CD4-positive, alpha-beta T cell treated with Interleukin-10 for 1 hour (primary cell): ENCODE measurements at regions not wholly inside any gene's neighbourhood (a gene's known extent, or its start where the extent isn't known, plus 50 kb on each side); places are given as distances from the start of the nearest gene placed in this dataset.

Experiments used
- DNase-seq: peaks from one replicate; pipeline ENCODE4 v3.0.0-alpha.2; 2020

- DNase-seq = no peak
Measured at GRCh38 chr17:70230850-70231640, 61.7 kb downstream of the KCNJ2 start.

GRCh38 chr17:70232466-70232865 lies 63.1 kb downstream of the KCNJ2 start:
- no peak for DNase-seq

GRCh38 chr17:70235252-70235651 lies 65.9 kb downstream of the KCNJ2 start:
- no peak for DNase-seq

- DNase-seq = no peak
Measured at GRCh38 chr17:70238228-70238627, 68.9 kb downstream of the KCNJ2 start.

GRCh38 chr17:70238646-70239045 lies 69.3 kb downstream of the KCNJ2 start:
- DNase-seq = no peak

GRCh38 chr17:70239391-70239826 lies 70.1 kb downstream of the KCNJ2 start:
- no peak for DNase-seq

- DNase-seq = no peak
Measured at GRCh38 chr17:70241071-70241470, 71.7 kb downstream of the KCNJ2 start.

GRCh38 chr17:70242781-70243437 lies 73.6 kb downstream of the KCNJ2 start:
- DNase-seq = no peak

GRCh38 chr17:70251706-70252105 lies 82.4 kb downstream of the KCNJ2 start:
- DNase-seq = no peak

GRCh38 chr17:70254735-70255460 lies 85.6 kb downstream of the KCNJ2 start:
- no peak for DNase-seq

GRCh38 chr17:70256751-70257150 lies 87.4 kb downstream of the KCNJ2 start:
- no peak for DNase-seq

- DNase-seq = no peak
Measured at GRCh38 chr17:70258465-70258864, 89.1 kb downstream of the KCNJ2 start.

- no peak for DNase-seq
Measured at GRCh38 chr17:70259400-70259799, 90.1 kb downstream of the KCNJ2 start.

- DNase-seq = no peak
Measured at GRCh38 chr17:70261170-70261569, 91.8 kb downstream of the KCNJ2 start.

- no peak for DNase-seq
Measured at GRCh38 chr17:70265471-70265870, 96.1 kb downstream of the KCNJ2 start.

- DNase-seq = no peak
Measured at GRCh38 chr17:70266394-70266793, 97.1 kb downstream of the KCNJ2 start.

- DNase-seq = no peak
Measured at GRCh38 chr17:70268383-70268782, 99.1 kb downstream of the KCNJ2 start.

GRCh38 chr17:70270554-70270953 lies 101.2 kb downstream of the KCNJ2 start:
- DNase-seq = no peak

- no peak for DNase-seq
Measured at GRCh38 chr17:70271200-70271599, 101.9 kb downstream of the KCNJ2 start.

GRCh38 chr17:70271672-70272071 lies 102.3 kb downstream of the KCNJ2 start:
- DNase-seq = no peak

- DNase-seq = no peak
Measured at GRCh38 chr17:70274255-70274654, 104.9 kb downstream of the KCNJ2 start.

GRCh38 chr17:70276906-70277305 lies 107.6 kb downstream of the KCNJ2 start:
- DNase-seq = no peak

GRCh38 chr17:70278844-70279462 lies 109.6 kb downstream of the KCNJ2 start:
- DNase-seq = no peak
